ENCODE measurements at regions not wholly inside any gene's neighbourhood (a gene's known extent, or its start where the extent isn't known, plus 50 kb on each side); places are given as distances from the start of the nearest gene placed in this dataset.

DNA sequence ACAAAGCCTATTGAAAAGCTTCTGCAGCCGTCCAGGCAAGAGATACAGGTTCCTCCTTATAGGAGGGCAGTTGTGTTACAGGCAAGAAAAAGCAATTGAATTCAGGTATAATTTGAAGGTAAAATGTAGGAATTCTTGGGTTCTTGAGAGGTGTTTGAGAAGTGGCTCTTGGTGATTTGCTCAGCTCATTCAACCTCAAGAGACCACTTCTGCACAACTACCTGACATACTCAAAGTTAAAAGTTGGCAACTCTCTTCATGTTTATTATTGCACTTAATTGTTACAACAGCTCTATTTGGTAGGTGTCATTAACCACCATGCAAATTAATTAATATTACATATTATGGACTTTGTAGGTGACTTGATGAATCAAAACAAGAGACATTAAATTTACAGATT, 753.2 kb downstream of the ADCYAP1 start:
- TF ChIP-seq, protein P1, sequence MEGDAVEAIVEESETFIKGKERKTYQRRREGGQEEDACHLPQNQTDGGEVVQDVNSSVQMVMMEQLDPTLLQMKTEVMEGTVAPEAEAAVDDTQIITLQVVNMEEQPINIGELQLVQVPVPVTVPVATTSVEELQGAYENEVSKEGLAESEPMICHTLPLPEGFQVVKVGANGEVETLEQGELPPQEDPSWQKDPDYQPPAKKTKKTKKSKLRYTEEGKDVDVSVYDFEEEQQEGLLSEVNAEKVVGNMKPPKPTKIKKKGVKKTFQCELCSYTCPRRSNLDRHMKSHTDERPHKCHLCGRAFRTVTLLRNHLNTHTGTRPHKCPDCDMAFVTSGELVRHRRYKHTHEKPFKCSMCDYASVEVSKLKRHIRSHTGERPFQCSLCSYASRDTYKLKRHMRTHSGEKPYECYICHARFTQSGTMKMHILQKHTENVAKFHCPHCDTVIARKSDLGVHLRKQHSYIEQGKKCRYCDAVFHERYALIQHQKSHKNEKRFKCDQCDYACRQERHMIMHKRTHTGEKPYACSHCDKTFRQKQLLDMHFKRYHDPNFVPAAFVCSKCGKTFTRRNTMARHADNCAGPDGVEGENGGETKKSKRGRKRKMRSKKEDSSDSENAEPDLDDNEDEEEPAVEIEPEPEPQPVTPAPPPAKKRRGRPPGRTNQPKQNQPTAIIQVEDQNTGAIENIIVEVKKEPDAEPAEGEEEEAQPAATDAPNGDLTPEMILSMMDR (IDR thresholded peaks at IDR 0.05; ENCODE audit: borderline replicate concordance, extremely low read depth, low read length, poor library complexity, severe bottlenecking), result no peak
- no peak for TF ChIP-seq EZH2 (IDR thresholded peaks at IDR 0.05; ENCODE audit: borderline replicate concordance, low read depth, low read length, severe bottlenecking)

Data from DND-41 (cell line).